Fibroblast of skin of right quadriceps (primary cell): ENCODE measurements at regions not wholly inside any gene's neighbourhood (a gene's known extent, or its start where the extent isn't known, plus 50 kb on each side); places are given as distances from the start of the nearest gene placed in this dataset.

ENCODE experiments used
- DNase-seq: peaks from one replicate; pipeline ENCODE4 v3.0.0-alpha.2; 2013

GRCh38 chr9:80091526-80091925 lies 519.8 kb downstream of the TLE4 start:
- DNase-seq = no peak

GRCh38 chr9:80090317-80090716 lies 518.6 kb downstream of the TLE4 start:
- DNase-seq = no peak

GRCh38 chr9:80086822-80087345 lies 515.1 kb downstream of the TLE4 start:
- DNase-seq = no peak

GRCh38 chr9:80086386-80086785 lies 514.6 kb downstream of the TLE4 start:
- DNase-seq = no peak

GRCh38 chr9:80085668-80086067 lies 513.9 kb downstream of the TLE4 start:
- no peak for DNase-seq

- DNase-seq = no peak
Measured at GRCh38 chr9:80082213-80082612, 510.4 kb downstream of the TLE4 start.

- DNase-seq = no peak
Measured at GRCh38 chr9:80078826-80079225, 507.1 kb downstream of the TLE4 start.

- DNase-seq = no peak
Measured at GRCh38 chr9:80077059-80077458, 505.3 kb downstream of the TLE4 start.

- DNase-seq = no peak
Measured at GRCh38 chr9:80076162-80076561, 504.4 kb downstream of the TLE4 start.

GRCh38 chr9:80074439-80074838 lies 502.7 kb downstream of the TLE4 start:
- DNase-seq = no peak

- DNase-seq = no peak
Measured at GRCh38 chr9:80072451-80072850, 500.7 kb downstream of the TLE4 start.

GRCh38 chr9:80070071-80070742 lies 498.4 kb downstream of the TLE4 start:
- DNase-seq = no peak

GRCh38 chr9:80066931-80067330 lies 495.2 kb downstream of the TLE4 start:
- peak; percentile 35 for DNase-seq

GRCh38 chr9:80062567-80062966 lies 490.8 kb downstream of the TLE4 start:
- DNase-seq = no peak

GRCh38 chr9:80061940-80062339 lies 490.2 kb downstream of the TLE4 start:
- DNase-seq = peak; percentile 95

GRCh38 chr9:80061096-80061495 lies 489.3 kb downstream of the TLE4 start:
- no peak for DNase-seq

- no peak for DNase-seq
Measured at GRCh38 chr9:80059979-80060378, 488.2 kb downstream of the TLE4 start.

GRCh38 chr9:80059191-80059590 lies 487.4 kb downstream of the TLE4 start:
- DNase-seq = no peak

- no peak for DNase-seq
Measured at GRCh38 chr9:80052830-80053229, 481.1 kb downstream of the TLE4 start.

GRCh38 chr9:80049096-80049782 lies 477.5 kb downstream of the TLE4 start:
- DNase-seq = no peak

- no peak for DNase-seq
Measured at GRCh38 chr9:80046481-80046880, 474.7 kb downstream of the TLE4 start.

GRCh38 chr9:80041821-80042220 lies 470.1 kb downstream of the TLE4 start:
- DNase-seq = no peak

GRCh38 chr9:80040457-80040856 lies 468.7 kb downstream of the TLE4 start:
- DNase-seq = no peak

- DNase-seq = no peak
Measured at GRCh38 chr9:80030801-80031200, 459.0 kb downstream of the TLE4 start.

- peak; percentile 82 for DNase-seq
Measured at GRCh38 chr9:80028501-80028900, 456.7 kb downstream of the TLE4 start.
